ENCODE measurements at regions not wholly inside any gene's neighbourhood (a gene's known extent, or its start where the extent isn't known, plus 50 kb on each side); places are given as distances from the start of the nearest gene placed in this dataset.

DNA sequence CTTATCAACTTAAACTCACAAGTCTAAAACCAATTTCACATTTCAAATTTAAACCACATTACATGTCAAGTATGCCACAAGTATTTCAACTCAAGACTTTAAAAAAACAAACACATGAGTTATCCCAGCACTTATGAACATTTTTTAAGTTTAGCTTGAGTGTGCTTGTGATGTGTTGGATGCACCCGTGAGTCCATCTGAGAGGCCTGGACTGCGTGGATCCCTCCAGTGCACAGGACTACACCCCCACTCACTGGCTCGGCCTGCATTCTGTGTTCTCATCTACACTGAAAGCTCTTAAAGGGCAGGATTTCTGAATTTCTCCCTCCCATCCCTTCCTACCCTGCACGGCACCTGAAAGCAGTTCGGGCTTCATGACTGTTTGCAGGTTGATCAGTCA lies 128.8 kb upstream of the CD93 start (continued):
- TF ChIP-seq, protein P1, sequence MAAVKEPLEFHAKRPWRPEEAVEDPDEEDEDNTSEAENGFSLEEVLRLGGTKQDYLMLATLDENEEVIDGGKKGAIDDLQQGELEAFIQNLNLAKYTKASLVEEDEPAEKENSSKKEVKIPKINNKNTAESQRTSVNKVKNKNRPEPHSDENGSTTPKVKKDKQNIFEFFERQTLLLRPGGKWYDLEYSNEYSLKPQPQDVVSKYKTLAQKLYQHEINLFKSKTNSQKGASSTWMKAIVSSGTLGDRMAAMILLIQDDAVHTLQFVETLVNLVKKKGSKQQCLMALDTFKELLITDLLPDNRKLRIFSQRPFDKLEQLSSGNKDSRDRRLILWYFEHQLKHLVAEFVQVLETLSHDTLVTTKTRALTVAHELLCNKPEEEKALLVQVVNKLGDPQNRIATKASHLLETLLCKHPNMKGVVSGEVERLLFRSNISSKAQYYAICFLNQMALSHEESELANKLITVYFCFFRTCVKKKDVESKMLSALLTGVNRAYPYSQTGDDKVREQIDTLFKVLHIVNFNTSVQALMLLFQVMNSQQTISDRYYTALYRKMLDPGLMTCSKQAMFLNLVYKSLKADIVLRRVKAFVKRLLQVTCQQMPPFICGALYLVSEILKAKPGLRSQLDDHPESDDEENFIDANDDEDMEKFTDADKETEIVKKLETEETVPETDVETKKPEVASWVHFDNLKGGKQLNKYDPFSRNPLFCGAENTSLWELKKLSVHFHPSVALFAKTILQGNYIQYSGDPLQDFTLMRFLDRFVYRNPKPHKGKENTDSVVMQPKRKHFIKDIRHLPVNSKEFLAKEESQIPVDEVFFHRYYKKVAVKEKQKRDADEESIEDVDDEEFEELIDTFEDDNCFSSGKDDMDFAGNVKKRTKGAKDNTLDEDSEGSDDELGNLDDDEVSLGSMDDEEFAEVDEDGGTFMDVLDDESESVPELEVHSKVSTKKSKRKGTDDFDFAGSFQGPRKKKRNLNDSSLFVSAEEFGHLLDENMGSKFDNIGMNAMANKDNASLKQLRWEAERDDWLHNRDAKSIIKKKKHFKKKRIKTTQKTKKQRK (IDR thresholded peaks at IDR 0.05; ENCODE audit: low read depth, low read length), result no peak
- TF ChIP-seq NFXL1 (IDR thresholded peaks at IDR 0.05; ENCODE audit: borderline replicate concordance), result no peak

DNA sequence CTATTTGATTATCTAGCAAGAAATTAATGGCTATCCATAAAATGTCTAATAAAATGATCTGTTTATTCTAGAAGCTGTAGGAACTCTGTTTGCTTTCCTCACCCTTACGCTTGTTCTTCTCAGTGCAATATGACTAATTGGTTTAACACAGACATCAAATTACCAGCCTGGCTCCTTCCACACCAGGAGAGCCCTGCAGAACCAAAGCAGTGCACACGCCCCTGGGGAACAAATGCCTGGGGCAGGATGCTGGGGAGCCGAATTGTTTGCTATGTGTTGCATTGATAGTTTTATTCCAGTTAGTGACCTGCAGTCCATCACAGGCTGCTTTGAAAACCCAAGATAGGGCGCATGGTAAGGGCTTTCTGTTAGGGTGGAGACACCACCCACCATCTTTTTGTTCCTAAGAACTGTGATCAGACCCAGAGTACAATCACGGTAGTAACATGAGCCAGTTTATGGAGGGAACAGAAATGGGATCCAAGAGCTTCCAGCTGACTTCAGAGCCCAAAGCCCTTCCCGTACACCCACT lies 126.4 kb upstream of the CD93 start:
- H3K79me2 ChIP-seq (ENCODE audit: control insufficient read depth, insufficient read depth, low read length), result no peaks in the 10 kb centered on the region
- intact Hi-C loops (cut with micrococcal nuclease; ENCODE audit: unreplicated experiment), result no loop called here
- no peak overlapping the region for H3K9ac ChIP-seq (ENCODE audit: control insufficient read depth, insufficient read depth, low read length)
- no TSS peak for BruUV-seq (replicated peaks)
- no peak overlapping the region for H2AFZ ChIP-seq (ENCODE audit: control insufficient read depth, low read depth, low read length)
- ChIA-PET CTCF (no interaction called here), RAD21 (ENCODE audit: unreplicated experiment) (no interaction called here), SMC1A (ENCODE audit: uncharacterized antibody, unreplicated experiment) (interaction anchor here (0.7 kb wide), 1 partner anchor 161 kb away, joined by 4 read pairs; no protein-coding TSS in a partner anchor), POLR2A (no interaction called here)
- H3K9me3 ChIP-seq (replicated peaks; ENCODE audit: control insufficient read depth, insufficient read depth, low read length), result no peaks in the 10 kb centered on the region
- FAIRE-seq (no peak), ATAC-seq (no peak), DNase-seq (ENCODE audit: low read depth, low spot score) (no peak)
- H3K27me3 ChIP-seq (replicated peaks in 1 of 2; ENCODE audit: control insufficient read depth in 2 of 2, insufficient read depth in 2 of 2, low read length in 1 of 2), result no peaks in the 10 kb centered on the region
- H3K27ac ChIP-seq (ENCODE audit: control insufficient read depth, insufficient read depth), result no peak overlapping the region
- no peak overlapping the region for H3K4me3 ChIP-seq
- H3K36me3 ChIP-seq (ENCODE audit: control insufficient read depth in 2 of 2, insufficient read depth in 2 of 2, low read length in 1 of 2), result no peaks in the 10 kb centered on the region
- in situ Hi-C loops (cut with MboI), result no loop called here
- no peak overlapping the region for H3K4me2 ChIP-seq (ENCODE audit: control insufficient read depth, insufficient read depth)
- no peaks in the 10 kb centered on the region for H3K4me1 ChIP-seq (ENCODE audit: control insufficient read depth, insufficient read depth, low read length)
- H4K20me1 ChIP-seq (ENCODE audit: control insufficient read depth, insufficient read depth), result no peaks in the 10 kb centered on the region
- TF ChIP-seq JUND (IDR thresholded peaks at IDR 0.05; ENCODE audit: low read depth, low read length), result no peak
- TF ChIP-seq, protein P2, sequence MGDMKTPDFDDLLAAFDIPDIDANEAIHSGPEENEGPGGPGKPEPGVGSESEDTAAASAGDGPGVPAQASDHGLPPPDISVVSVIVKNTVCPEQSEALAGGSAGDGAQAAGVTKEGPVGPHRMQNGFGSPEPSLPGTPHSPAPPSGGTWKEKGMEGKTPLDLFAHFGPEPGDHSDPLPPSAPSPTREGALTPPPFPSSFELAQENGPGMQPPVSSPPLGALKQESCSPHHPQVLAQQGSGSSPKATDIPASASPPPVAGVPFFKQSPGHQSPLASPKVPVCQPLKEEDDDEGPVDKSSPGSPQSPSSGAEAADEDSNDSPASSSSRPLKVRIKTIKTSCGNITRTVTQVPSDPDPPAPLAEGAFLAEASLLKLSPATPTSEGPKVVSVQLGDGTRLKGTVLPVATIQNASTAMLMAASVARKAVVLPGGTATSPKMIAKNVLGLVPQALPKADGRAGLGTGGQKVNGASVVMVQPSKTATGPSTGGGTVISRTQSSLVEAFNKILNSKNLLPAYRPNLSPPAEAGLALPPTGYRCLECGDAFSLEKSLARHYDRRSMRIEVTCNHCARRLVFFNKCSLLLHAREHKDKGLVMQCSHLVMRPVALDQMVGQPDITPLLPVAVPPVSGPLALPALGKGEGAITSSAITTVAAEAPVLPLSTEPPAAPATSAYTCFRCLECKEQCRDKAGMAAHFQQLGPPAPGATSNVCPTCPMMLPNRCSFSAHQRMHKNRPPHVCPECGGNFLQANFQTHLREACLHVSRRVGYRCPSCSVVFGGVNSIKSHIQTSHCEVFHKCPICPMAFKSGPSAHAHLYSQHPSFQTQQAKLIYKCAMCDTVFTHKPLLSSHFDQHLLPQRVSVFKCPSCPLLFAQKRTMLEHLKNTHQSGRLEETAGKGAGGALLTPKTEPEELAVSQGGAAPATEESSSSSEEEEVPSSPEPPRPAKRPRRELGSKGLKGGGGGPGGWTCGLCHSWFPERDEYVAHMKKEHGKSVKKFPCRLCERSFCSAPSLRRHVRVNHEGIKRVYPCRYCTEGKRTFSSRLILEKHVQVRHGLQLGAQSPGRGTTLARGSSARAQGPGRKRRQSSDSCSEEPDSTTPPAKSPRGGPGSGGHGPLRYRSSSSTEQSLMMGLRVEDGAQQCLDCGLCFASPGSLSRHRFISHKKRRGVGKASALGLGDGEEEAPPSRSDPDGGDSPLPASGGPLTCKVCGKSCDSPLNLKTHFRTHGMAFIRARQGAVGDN (IDR thresholded peaks at IDR 0.05), result no peak
- TF ChIP-seq, protein P3, sequence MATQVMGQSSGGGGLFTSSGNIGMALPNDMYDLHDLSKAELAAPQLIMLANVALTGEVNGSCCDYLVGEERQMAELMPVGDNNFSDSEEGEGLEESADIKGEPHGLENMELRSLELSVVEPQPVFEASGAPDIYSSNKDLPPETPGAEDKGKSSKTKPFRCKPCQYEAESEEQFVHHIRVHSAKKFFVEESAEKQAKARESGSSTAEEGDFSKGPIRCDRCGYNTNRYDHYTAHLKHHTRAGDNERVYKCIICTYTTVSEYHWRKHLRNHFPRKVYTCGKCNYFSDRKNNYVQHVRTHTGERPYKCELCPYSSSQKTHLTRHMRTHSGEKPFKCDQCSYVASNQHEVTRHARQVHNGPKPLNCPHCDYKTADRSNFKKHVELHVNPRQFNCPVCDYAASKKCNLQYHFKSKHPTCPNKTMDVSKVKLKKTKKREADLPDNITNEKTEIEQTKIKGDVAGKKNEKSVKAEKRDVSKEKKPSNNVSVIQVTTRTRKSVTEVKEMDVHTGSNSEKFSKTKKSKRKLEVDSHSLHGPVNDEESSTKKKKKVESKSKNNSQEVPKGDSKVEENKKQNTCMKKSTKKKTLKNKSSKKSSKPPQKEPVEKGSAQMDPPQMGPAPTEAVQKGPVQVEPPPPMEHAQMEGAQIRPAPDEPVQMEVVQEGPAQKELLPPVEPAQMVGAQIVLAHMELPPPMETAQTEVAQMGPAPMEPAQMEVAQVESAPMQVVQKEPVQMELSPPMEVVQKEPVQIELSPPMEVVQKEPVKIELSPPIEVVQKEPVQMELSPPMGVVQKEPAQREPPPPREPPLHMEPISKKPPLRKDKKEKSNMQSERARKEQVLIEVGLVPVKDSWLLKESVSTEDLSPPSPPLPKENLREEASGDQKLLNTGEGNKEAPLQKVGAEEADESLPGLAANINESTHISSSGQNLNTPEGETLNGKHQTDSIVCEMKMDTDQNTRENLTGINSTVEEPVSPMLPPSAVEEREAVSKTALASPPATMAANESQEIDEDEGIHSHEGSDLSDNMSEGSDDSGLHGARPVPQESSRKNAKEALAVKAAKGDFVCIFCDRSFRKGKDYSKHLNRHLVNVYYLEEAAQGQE (IDR thresholded peaks at IDR 0.05; ENCODE audit: low read depth, low read length), result no peak
- TF ChIP-seq SRF (IDR thresholded peaks at IDR 0.05; ENCODE audit: low read depth in 2 of 2, low read length in 2 of 2), result no peak
- no peak for TF ChIP-seq ZNF24 (IDR thresholded peaks at IDR 0.05)
- no peak for TF ChIP-seq SMAD1 (IDR thresholded peaks at IDR 0.05; ENCODE audit: low read depth, partially characterized antibody)
- no peak for TF ChIP-seq SIX5 (IDR thresholded peaks at IDR 0.05; ENCODE audit: low read depth, low read length, severe bottlenecking)
- TF ChIP-seq, protein P4, sequence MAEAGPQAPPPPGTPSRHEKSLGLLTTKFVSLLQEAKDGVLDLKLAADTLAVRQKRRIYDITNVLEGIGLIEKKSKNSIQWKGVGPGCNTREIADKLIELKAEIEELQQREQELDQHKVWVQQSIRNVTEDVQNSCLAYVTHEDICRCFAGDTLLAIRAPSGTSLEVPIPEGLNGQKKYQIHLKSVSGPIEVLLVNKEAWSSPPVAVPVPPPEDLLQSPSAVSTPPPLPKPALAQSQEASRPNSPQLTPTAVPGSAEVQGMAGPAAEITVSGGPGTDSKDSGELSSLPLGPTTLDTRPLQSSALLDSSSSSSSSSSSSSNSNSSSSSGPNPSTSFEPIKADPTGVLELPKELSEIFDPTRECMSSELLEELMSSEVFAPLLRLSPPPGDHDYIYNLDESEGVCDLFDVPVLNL (IDR thresholded peaks at IDR 0.05; ENCODE audit: low read depth, low read length), result no peak
- TF ChIP-seq SMARCA5 (IDR thresholded peaks at IDR 0.05), result no peak
- WGBS (ENCODE audit: insufficient coverage, insufficient replicate concordance, low lambda C conversion rate, missing lambda C conversion rate), result 12% methylated on average over 6 of the region's 6 CpGs

Measured in GM12878 (cell line).